GM12878 (cell line): ENCODE measurements at regions not wholly inside any gene's neighbourhood (a gene's known extent, or its start where the extent isn't known, plus 50 kb on each side); places are given as distances from the start of the nearest gene placed in this dataset.

Experiments used
- MEF2B ChIP-seq: fragments of 450-650 bp; IDR thresholded peaks from 2 replicates; pipeline ENCODE4 v1.6.1; 2018; ENCODE audit warnings: mild to moderate bottlenecking, moderate library complexity; ENCODE audit not compliant: partially characterized antibody, poor library complexity, severe bottlenecking
- TCF7 ChIP-seq: IDR thresholded peaks from 2 replicates; pipeline ENCODE4 v1.6.1; 2014; ENCODE audit warnings: antibody characterized with exemption, borderline replicate concordance

DNA sequence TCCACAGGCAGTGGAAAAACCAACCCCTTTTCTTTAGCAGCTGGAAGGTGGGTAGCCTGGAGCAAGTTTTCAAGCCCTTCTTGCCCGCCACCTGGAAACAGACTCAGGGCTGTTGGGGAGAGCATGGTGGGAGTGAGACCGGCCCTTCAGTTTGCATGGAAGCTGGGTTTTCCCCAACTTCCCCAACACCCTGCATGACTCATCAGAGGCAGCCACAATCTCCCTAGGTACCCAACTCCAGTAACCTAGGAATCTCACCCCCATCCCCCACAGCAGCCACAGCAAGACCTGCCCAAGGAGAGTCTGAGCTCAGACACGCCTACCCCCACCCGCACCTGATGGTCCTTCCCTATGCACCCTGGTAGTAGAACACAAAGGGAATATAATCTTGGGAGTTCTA, 86.3 kb upstream of the IRAK1BP1 start:
- no peak for TF ChIP-seq TCF7
- TF ChIP-seq MEF2B = no peak
